ENCODE measurements at regions not wholly inside any gene's neighbourhood (a gene's known extent, or its start where the extent isn't known, plus 50 kb on each side); places are given as distances from the start of the nearest gene placed in this dataset.

- no peaks in the 10 kb centered on the region for H3K36me3 ChIP-seq
- TF ChIP-seq POLR2A (IDR thresholded peaks at IDR 0.05) (no peak), EP300 (IDR thresholded peaks at IDR 0.05; ENCODE audit: low read depth) (no peak), CTCF (IDR thresholded peaks at IDR 0.05) (no peak), POLR2AphosphoS5 (IDR thresholded peaks at IDR 0.05) (no peak)
- intact Hi-C loops (cut with DNase I; ENCODE audit: low total_unique reads) (no loop called here), in situ Hi-C loops (cut with MboI; ENCODE audit: low pct_ligation_motif_present in 1 of 4, low pct_unique_long_range_greater_than_20kb in 1 of 4, low sequenced_read_pairs in 3 of 4) (no loop called here)
- 50 to 61% methylated on average over 4 of the region's 4 CpGs for WGBS, 2 donors (ENCODE audit: low coverage in 1 of 2)
- H3K4me1 ChIP-seq: no peaks in the 10 kb centered on the region
- DNase-seq: no peak
- no peaks in the 10 kb centered on the region for H3K27me3 ChIP-seq
- no peak overlapping the region for H3K27ac ChIP-seq
- H3K9me3 ChIP-seq: no peaks in the 10 kb centered on the region
- no peak overlapping the region for H3K4me3 ChIP-seq
Measured at GRCh38 chr6:159349915-159350314, 180.7 kb downstream of the FNDC1 start.

DNA sequence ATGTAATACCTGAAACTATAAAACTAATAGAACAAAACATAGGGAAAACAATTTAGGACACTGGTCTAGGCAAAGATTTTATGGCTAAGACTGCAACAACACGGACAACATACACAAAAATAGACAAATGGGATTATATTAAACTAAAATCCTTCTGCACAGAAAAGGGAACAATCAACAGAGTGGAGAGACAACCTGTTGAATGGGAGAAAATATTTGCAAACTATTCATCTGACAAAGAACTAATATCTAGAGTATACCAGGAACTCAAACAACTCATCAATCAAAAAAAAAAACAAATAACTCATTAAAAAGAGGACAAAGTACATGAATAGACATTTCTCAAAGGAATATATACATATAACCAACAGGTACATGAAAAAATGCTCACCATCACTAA lies 174.5 kb downstream of the FNDC1 start:
- intact Hi-C loops (cut with DNase I; ENCODE audit: low total_unique reads): no loop called here
- in situ Hi-C loops (cut with MboI; ENCODE audit: low pct_ligation_motif_present in 1 of 4, low pct_unique_long_range_greater_than_20kb in 1 of 4, low sequenced_read_pairs in 3 of 4): no loop called here

GRCh38 chr6:159342146-159342545 lies 172.9 kb downstream of the FNDC1 start:
- Histone ChIP-seq H3K4me3 (no peak overlapping the region), H3K27me3 (no peaks in the 10 kb centered on the region), H3K36me3 (no peaks in the 10 kb centered on the region), H3K9me3 (no peaks in the 10 kb centered on the region), H3K27ac (no peak overlapping the region), H3K4me1 (no peaks in the 10 kb centered on the region)
- TF ChIP-seq EP300 (IDR thresholded peaks at IDR 0.05; ENCODE audit: low read depth) (no peak), POLR2A (IDR thresholded peaks at IDR 0.05) (no peak), CTCF (IDR thresholded peaks at IDR 0.05) (no peak), POLR2AphosphoS5 (IDR thresholded peaks at IDR 0.05) (no peak)
- intact Hi-C loops (cut with DNase I; ENCODE audit: low total_unique reads): no loop called here
- no peak for DNase-seq
- in situ Hi-C loops (cut with MboI; ENCODE audit: low pct_ligation_motif_present in 1 of 4, low pct_unique_long_range_greater_than_20kb in 1 of 4, low sequenced_read_pairs in 3 of 4): no loop called here
- 59 to 71% methylated on average over 2 of the region's 2 CpGs for WGBS, 2 donors (ENCODE audit: low coverage in 1 of 2)

More for the DNA sequence above, 174.5 kb downstream of the FNDC1 start:
- H3K27ac ChIP-seq: no peak overlapping the region
- TF ChIP-seq EP300 (IDR thresholded peaks at IDR 0.05; ENCODE audit: low read depth): no peak
- no peak for TF ChIP-seq CTCF (IDR thresholded peaks at IDR 0.05)
- no peak for TF ChIP-seq POLR2A (IDR thresholded peaks at IDR 0.05)
- WGBS, 2 donors (ENCODE audit: low coverage in 1 of 2): 62 to 67% methylated on average over 1 of the region's 1 CpG
- H3K27me3 ChIP-seq: no peaks in the 10 kb centered on the region
- no peaks in the 10 kb centered on the region for H3K36me3 ChIP-seq
- H3K4me1 ChIP-seq: no peaks in the 10 kb centered on the region
- no peaks in the 10 kb centered on the region for H3K9me3 ChIP-seq
- no peak for DNase-seq
- H3K4me3 ChIP-seq: no peak overlapping the region

- Histone ChIP-seq H3K4me1 (no peaks in the 10 kb centered on the region), H3K36me3 (no peaks in the 10 kb centered on the region), H3K27ac (no peak overlapping the region), H3K27me3 (no peaks in the 10 kb centered on the region), H3K4me3 (no peak overlapping the region), H3K9me3 (no peaks in the 10 kb centered on the region)
- TF ChIP-seq CTCF (IDR thresholded peaks at IDR 0.05): no peak
- TF ChIP-seq POLR2A (IDR thresholded peaks at IDR 0.05): no peak
- no peak for TF ChIP-seq POLR2AphosphoS5 (IDR thresholded peaks at IDR 0.05)
- no peak for TF ChIP-seq EP300 (IDR thresholded peaks at IDR 0.05; ENCODE audit: low read depth)
- intact Hi-C loops (cut with DNase I; ENCODE audit: low total_unique reads) (no loop called here), in situ Hi-C loops (cut with MboI; ENCODE audit: low pct_ligation_motif_present in 1 of 4, low pct_unique_long_range_greater_than_20kb in 1 of 4, low sequenced_read_pairs in 3 of 4) (no loop called here)
- no peak for DNase-seq
- WGBS, 2 donors (ENCODE audit: low coverage in 1 of 2): 93% methylated on average over 1 of the region's 1 CpG; no CpG with 5 or more reads in 1 of the 2 donors
Measured at GRCh38 chr6:159334068-159334467, 164.9 kb downstream of the FNDC1 start.

Data from transverse colon (tissue), 4 donors.